Uterus (tissue), 3 donors: ENCODE measurements at regions not wholly inside any gene's neighbourhood (a gene's known extent, or its start where the extent isn't known, plus 50 kb on each side); places are given as distances from the start of the nearest gene placed in this dataset.
"Not testable (repeated sequence)": the region's sequence is repeated elsewhere in the genome, so short reads cannot be mapped to it uniquely, and the experiment has no call there.

ENCODE experiments used
- DNase-seq, 2 donors: peaks; one replicate each; pipeline ENCODE4 v3.0.0-alpha.2; 2019 to 2020
- H3K27ac ChIP-seq, 2 donors: fragments of 200-600 bp; sonication (generic); 1 replicate in 1 of 2; 2 replicates in 1 of 2; pipeline ENCODE4 v1.5.1; 2016 to 2018
- H3K27me3 ChIP-seq, 2 donors: fragments of 200-600 bp; sonication (generic); one replicate each; pipeline ENCODE4 v1.5.1; 2018 to 2019; ENCODE audit warnings: control low read depth in 1 of 2
- H3K36me3 ChIP-seq, 2 donors: fragments of 200-600 bp; sonication (generic); one replicate each; pipeline ENCODE4 v1.5.1; 2019; ENCODE audit warnings: control low read depth in 1 of 2
- H3K4me1 ChIP-seq, 2 donors: fragments of 200-600 bp; sonication (generic); one replicate each; pipeline ENCODE4 v1.5.1; 2018 to 2019; ENCODE audit warnings: control low read depth in 1 of 2
- H3K4me3 ChIP-seq, 2 donors: fragments of 200-600 bp; sonication (generic); 1 replicate in 1 of 2; 2 replicates in 1 of 2; pipeline ENCODE4 v1.5.1; 2018 to 2019; ENCODE audit warnings: mild to moderate bottlenecking in 1 of 2
- H3K9me3 ChIP-seq, 2 donors: fragments of 200-600 bp; sonication (generic); one replicate each; pipeline ENCODE4 v1.5.1; 2019; ENCODE audit warnings: control low read depth in 1 of 2
- CTCF ChIP-seq, 4 experiments: fragments of 200-600 bp in 2 of 4; fragments of 450-650 bp in 2 of 4; sonication (generic) in 2 of 4; IDR thresholded peaks; one replicate each; pipeline ENCODE4 v1.5.1; 2016 to 2019; ENCODE audit warnings: antibody characterized with exemption in 4 of 4, mild to moderate bottlenecking in 2 of 4, moderate library complexity in 1 of 4
- POLR2A ChIP-seq, 2 donors: fragments of 450-650 bp; IDR thresholded peaks; one replicate each; pipeline ENCODE4 v1.6.1; 2016; ENCODE audit warnings: antibody characterized with exemption in 2 of 2, mild to moderate bottlenecking in 1 of 2, moderate library complexity in 1 of 2
- intact Hi-C: fragments of 100-400 bp; cut with DNase I; formaldehyde crosslinking; loops from one replicate; pipeline ENCODE4 v1.15.1; 2023; ENCODE audit warnings: low total_unique reads
- donor health status: DM: yes; HTN: yes; CAD: no.

- Histone ChIP-seq H3K36me3 (no peaks in the 10 kb centered on the region), H3K4me3 (no peak overlapping the region), H3K9me3 (no peaks in the 10 kb centered on the region), H3K27me3 (no peaks in the 10 kb centered on the region), H3K4me1 (no peaks in the 10 kb centered on the region), H3K27ac (no peak overlapping the region)
- intact Hi-C loops, result no loop called here
- TF ChIP-seq CTCF (IDR thresholded peaks at IDR 0.05), result no peak
- TF ChIP-seq POLR2A (IDR thresholded peaks at IDR 0.05), result no peak
- no peak for DNase-seq
Measured at GRCh38 chr5:30156156-30156555, 1037.3 kb upstream of the CDH6 start.

- H3K27ac ChIP-seq, result no peak overlapping the region
- H3K4me3 ChIP-seq, result no peak overlapping the region
- TF ChIP-seq POLR2A (IDR thresholded peaks at IDR 0.05) (no peak), CTCF (IDR thresholded peaks at IDR 0.05) (no peak)
- H3K4me1 ChIP-seq, result no peaks in the 10 kb centered on the region
- DNase-seq, result no peak
- no peaks in the 10 kb centered on the region for H3K9me3 ChIP-seq
- H3K27me3 ChIP-seq, result no peaks in the 10 kb centered on the region
- intact Hi-C loops, result no loop called here
- no peaks in the 10 kb centered on the region for H3K36me3 ChIP-seq
Measured at GRCh38 chr5:30152431-30152830, 1041.1 kb upstream of the CDH6 start.

- intact Hi-C loops, result no loop called here
- TF ChIP-seq POLR2A (IDR thresholded peaks at IDR 0.05) (no peak), CTCF (IDR thresholded peaks at IDR 0.05) (no peak)
- DNase-seq, result no peak
Measured at GRCh38 chr5:30150231-30150630, 1043.3 kb upstream of the CDH6 start.

GRCh38 chr5:30149526-30149925 lies 1044.0 kb upstream of the CDH6 start:
- Histone ChIP-seq H3K27me3 (no peaks in the 10 kb centered on the region), H3K4me3 (no peak overlapping the region), H3K4me1 (no peaks in the 10 kb centered on the region), H3K9me3 (no peaks in the 10 kb centered on the region), H3K36me3 (no peaks in the 10 kb centered on the region), H3K27ac (no peak overlapping the region)
- no peak for DNase-seq
- TF ChIP-seq CTCF (IDR thresholded peaks at IDR 0.05) (no peak), POLR2A (IDR thresholded peaks at IDR 0.05) (no peak)
- intact Hi-C loops, result no loop called here

More at GRCh38 chr5:30150231-30150630, 1043.3 kb upstream of the CDH6 start:
- Histone ChIP-seq H3K36me3 (no peaks in the 10 kb centered on the region), H3K9me3 (no peaks in the 10 kb centered on the region), H3K4me1 (no peaks in the 10 kb centered on the region), H3K27me3 (no peaks in the 10 kb centered on the region), H3K27ac (no peak overlapping the region), H3K4me3 (no peak overlapping the region)

GRCh38 chr5:30147976-30148375 lies 1045.5 kb upstream of the CDH6 start:
- Histone ChIP-seq H3K4me1 (no peaks in the 10 kb centered on the region), H3K36me3 (no peaks in the 10 kb centered on the region), H3K27ac (no peak overlapping the region), H3K27me3 (no peaks in the 10 kb centered on the region), H3K4me3 (no peak overlapping the region), H3K9me3 (no peaks in the 10 kb centered on the region)
- DNase-seq, result no peak
- intact Hi-C loops, result no loop called here
- no peak for TF ChIP-seq POLR2A (IDR thresholded peaks at IDR 0.05)

GRCh38 chr5:30144059-30144458 lies 1049.4 kb upstream of the CDH6 start:
- H3K4me3 ChIP-seq, DNase-seq, H3K36me3 ChIP-seq, H3K27me3 ChIP-seq, H3K4me1 ChIP-seq, intact Hi-C loops, H3K9me3 ChIP-seq, H3K27ac ChIP-seq: not testable (repeated sequence)
